SK-N-SH (cell line): ENCODE measurements at regions not wholly inside any gene's neighbourhood (a gene's known extent, or its start where the extent isn't known, plus 50 kb on each side); places are given as distances from the start of the nearest gene placed in this dataset.

Experiments
- EP300 ChIP-seq, 2 experiments: IDR thresholded peaks; 2 replicates each; pipeline versions ENCODE4 v1.4.0 to v1.6.1; 2012; ENCODE audit warnings: borderline replicate concordance in 1 of 2, low read depth in 1 of 2, low read length in 1 of 2
- FOXJ3 ChIP-seq: sonication (generic); formaldehyde crosslinking; IDR thresholded peaks from 2 replicates; pipeline ENCODE4 v1.5.1; 2020; ENCODE audit warnings: mild to moderate bottlenecking, missing genetic modification reagents
- MXI1 ChIP-seq: IDR thresholded peaks from 2 replicates; pipeline ENCODE4 v1.6.1; 2012; ENCODE audit warnings: mild to moderate bottlenecking, low read depth, low read length, improper control_type of control experiment
- POLR2AphosphoS5 ChIP-seq: IDR thresholded peaks from 2 replicates; pipeline ENCODE4 v1.6.1; 2012; ENCODE audit warnings: low read depth, low read length
- TAF1 ChIP-seq: IDR thresholded peaks from 2 replicates; pipeline ENCODE4 v1.6.1; 2012; ENCODE audit warnings: low read depth, mild to moderate bottlenecking, low read length, moderate library complexity, borderline replicate concordance
- TCF12 ChIP-seq: IDR thresholded peaks from 2 replicates; pipeline ENCODE4 v1.4.0; 2012
- TEAD4 ChIP-seq: IDR thresholded peaks from 2 replicates; pipeline ENCODE4 v1.4.0; 2012; ENCODE audit warnings: mild to moderate bottlenecking, borderline replicate concordance; ENCODE audit not compliant: insufficient read depth
- YY1 ChIP-seq: IDR thresholded peaks from 2 replicates; pipeline ENCODE4 v1.4.0; 2012; ENCODE audit warnings: low read depth, mild to moderate bottlenecking
- TF ChIP-seq, protein P1 (sequence below): IDR thresholded peaks from 2 replicates; pipeline ENCODE4 v1.6.1; 2012; ENCODE audit warnings: mild to moderate bottlenecking, low read depth, low read length, moderate library complexity
- TF ChIP-seq, protein P2 (sequence below): fragments of 200-600 bp; sonication (generic); IDR thresholded peaks from 2 replicates; pipeline ENCODE4 v1.6.1; 2017; ENCODE audit warnings: antibody characterized with exemption, mild to moderate bottlenecking, moderate library complexity

DNA sequence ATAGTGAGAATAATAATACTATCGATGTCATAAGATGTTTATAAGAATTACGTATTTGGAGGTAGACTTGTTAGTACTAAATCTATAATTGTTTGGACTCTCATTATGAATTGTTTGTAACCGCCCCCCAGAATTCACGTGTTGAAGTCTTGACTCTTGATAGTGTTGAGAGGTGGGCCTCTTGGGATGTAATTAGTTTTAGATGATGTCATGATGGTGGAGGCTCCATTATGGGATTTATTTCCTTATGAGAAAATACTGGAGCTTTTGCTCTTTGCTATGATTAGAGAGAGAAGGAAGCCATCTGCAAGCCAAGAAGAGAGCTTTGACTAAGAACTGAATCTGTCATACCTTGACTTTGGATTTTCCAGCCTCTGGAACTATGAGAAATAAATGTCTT lies 142.2 kb downstream of the PRDM9 start:
- TF ChIP-seq, protein P1, sequence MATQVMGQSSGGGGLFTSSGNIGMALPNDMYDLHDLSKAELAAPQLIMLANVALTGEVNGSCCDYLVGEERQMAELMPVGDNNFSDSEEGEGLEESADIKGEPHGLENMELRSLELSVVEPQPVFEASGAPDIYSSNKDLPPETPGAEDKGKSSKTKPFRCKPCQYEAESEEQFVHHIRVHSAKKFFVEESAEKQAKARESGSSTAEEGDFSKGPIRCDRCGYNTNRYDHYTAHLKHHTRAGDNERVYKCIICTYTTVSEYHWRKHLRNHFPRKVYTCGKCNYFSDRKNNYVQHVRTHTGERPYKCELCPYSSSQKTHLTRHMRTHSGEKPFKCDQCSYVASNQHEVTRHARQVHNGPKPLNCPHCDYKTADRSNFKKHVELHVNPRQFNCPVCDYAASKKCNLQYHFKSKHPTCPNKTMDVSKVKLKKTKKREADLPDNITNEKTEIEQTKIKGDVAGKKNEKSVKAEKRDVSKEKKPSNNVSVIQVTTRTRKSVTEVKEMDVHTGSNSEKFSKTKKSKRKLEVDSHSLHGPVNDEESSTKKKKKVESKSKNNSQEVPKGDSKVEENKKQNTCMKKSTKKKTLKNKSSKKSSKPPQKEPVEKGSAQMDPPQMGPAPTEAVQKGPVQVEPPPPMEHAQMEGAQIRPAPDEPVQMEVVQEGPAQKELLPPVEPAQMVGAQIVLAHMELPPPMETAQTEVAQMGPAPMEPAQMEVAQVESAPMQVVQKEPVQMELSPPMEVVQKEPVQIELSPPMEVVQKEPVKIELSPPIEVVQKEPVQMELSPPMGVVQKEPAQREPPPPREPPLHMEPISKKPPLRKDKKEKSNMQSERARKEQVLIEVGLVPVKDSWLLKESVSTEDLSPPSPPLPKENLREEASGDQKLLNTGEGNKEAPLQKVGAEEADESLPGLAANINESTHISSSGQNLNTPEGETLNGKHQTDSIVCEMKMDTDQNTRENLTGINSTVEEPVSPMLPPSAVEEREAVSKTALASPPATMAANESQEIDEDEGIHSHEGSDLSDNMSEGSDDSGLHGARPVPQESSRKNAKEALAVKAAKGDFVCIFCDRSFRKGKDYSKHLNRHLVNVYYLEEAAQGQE: no peak
- TF ChIP-seq, protein P2, sequence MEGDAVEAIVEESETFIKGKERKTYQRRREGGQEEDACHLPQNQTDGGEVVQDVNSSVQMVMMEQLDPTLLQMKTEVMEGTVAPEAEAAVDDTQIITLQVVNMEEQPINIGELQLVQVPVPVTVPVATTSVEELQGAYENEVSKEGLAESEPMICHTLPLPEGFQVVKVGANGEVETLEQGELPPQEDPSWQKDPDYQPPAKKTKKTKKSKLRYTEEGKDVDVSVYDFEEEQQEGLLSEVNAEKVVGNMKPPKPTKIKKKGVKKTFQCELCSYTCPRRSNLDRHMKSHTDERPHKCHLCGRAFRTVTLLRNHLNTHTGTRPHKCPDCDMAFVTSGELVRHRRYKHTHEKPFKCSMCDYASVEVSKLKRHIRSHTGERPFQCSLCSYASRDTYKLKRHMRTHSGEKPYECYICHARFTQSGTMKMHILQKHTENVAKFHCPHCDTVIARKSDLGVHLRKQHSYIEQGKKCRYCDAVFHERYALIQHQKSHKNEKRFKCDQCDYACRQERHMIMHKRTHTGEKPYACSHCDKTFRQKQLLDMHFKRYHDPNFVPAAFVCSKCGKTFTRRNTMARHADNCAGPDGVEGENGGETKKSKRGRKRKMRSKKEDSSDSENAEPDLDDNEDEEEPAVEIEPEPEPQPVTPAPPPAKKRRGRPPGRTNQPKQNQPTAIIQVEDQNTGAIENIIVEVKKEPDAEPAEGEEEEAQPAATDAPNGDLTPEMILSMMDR: no peak
- TF ChIP-seq YY1 (no peak), TAF1 (no peak), TEAD4 (no peak), FOXJ3 (CRISPR knock-in tag) (no peak), MXI1 (no peak), TCF12 (no peak), POLR2AphosphoS5 (no peak), EP300 (IDR thresholded peaks at IDR 0.05; ENCODE audit: borderline replicate concordance in 1 of 2, low read depth in 1 of 2, low read length in 1 of 2) (no peak)
